Endothelial cell of umbilical vein (primary cell): ENCODE measurements at regions not wholly inside any gene's neighbourhood (a gene's known extent, or its start where the extent isn't known, plus 50 kb on each side); places are given as distances from the start of the nearest gene placed in this dataset.
"Not testable (repeated sequence)": the region's sequence is repeated elsewhere in the genome, so short reads cannot be mapped to it uniquely, and the experiment has no call there.

Experiments used
- BruUV-seq: library from RNA; stranded (reverse); fragments of 400-500 nt; replicated peaks from 2 replicates; lab custom pipeline; 2021; lab: Mats Ljungman, UMichigan
- CTCF ChIA-PET: fragments of 300-600, 350-600 bp; sonication (Branson Sonifier 250); formaldehyde crosslinking; loops from one replicate; lab custom pipeline; 2021; ENCODE audit warnings: antibody characterized with exemption, inconsistent platforms; lab: Charles Lee
- POLR2A ChIA-PET: fragments of 300-600, 350-600 bp; sonication (Branson Sonifier 250); formaldehyde crosslinking; loops from one replicate; lab custom pipeline; 2021; ENCODE audit warnings: antibody characterized with exemption, inconsistent platforms; lab: Charles Lee
- DNase-seq: peaks from one replicate; pipeline ENCODE4 v3.0.0-alpha.2; 2011; ENCODE audit warnings: low read depth, low spot score
- FAIRE-seq: peaks from 2 replicates; lab custom pipeline; 2011; peaks lifted over from hg19 to GRCh38; lab: Jason Lieb, UNC
- H2AFZ ChIP-seq: 2 replicates; pipeline ENCODE4 v1.6.0; 2012; ENCODE audit warnings: low read depth, low read length, control low read depth, inconsistent platforms
- H3K27ac ChIP-seq: 2 replicates; pipeline ENCODE4 v1.5.1; 2011; ENCODE audit warnings: low read depth, mild to moderate bottlenecking, control low read depth, low read length, moderate library complexity; ENCODE audit not compliant: insufficient read depth
- H3K27me3 ChIP-seq, 2 experiments: 2 replicates each; pipeline versions ENCODE4 v1.6.0 to v1.6.1; 2011; ENCODE audit warnings: low read length in 2 of 2, mixed read lengths in 1 of 2; ENCODE audit not compliant: control insufficient read depth in 2 of 2, insufficient read depth in 2 of 2
- H3K36me3 ChIP-seq, 2 experiments: 2 replicates in 1 of 2; 3 replicates in 1 of 2; pipeline ENCODE4 v1.5.1; 2011; ENCODE audit warnings: low read length in 2 of 2, mild to moderate bottlenecking in 1 of 2, moderate library complexity in 1 of 2; ENCODE audit not compliant: control insufficient read depth in 2 of 2, insufficient read depth in 2 of 2; ENCODE audit errors: extremely low read depth in 1 of 2
- H3K4me1 ChIP-seq: 3 replicates; pipeline ENCODE4 v1.5.1; 2011; ENCODE audit warnings: mild to moderate bottlenecking, low read length; ENCODE audit not compliant: control insufficient read depth, insufficient read depth; ENCODE audit errors: extremely low read depth
- H3K4me2 ChIP-seq: 2 replicates; pipeline ENCODE4 v1.6.1; 2011; ENCODE audit warnings: low read length, control low read depth, mixed read lengths; ENCODE audit not compliant: insufficient read depth
- H3K4me3 ChIP-seq, 3 experiments: fragments of 200-600 bp in 1 of 3; sonication (generic), shearing (Covaris generic) in 1 of 3; replicated peaks in 1 of 3; 2 replicates each; pipeline ENCODE4 v1.5.1; 2011 to 2016; ENCODE audit warnings: control low read depth in 3 of 3, low read length in 3 of 3, mild to moderate bottlenecking in 2 of 3, inconsistent platforms in 1 of 3, low read depth in 1 of 3, moderate library complexity in 1 of 3; ENCODE audit not compliant: insufficient read depth in 1 of 3
- H3K79me2 ChIP-seq: 2 replicates; pipeline ENCODE4 v1.6.0; 2012; ENCODE audit warnings: low read length, inconsistent platforms; ENCODE audit not compliant: control insufficient read depth, insufficient read depth
- H3K9ac ChIP-seq: replicated peaks from 2 replicates; pipeline ENCODE3; 2011; ENCODE audit warnings: low read length, control low read depth; ENCODE audit not compliant: insufficient read depth; ENCODE audit errors: extremely low read depth
- H3K9me1 ChIP-seq: replicated peaks from 3 replicates; pipeline ENCODE4 v1.6.0; 2011; ENCODE audit warnings: mild to moderate bottlenecking, low read length; ENCODE audit not compliant: control insufficient read depth, insufficient read depth; ENCODE audit errors: extremely low read depth
- H3K9me3 ChIP-seq: replicated peaks from 2 replicates; pipeline ENCODE4 v1.5.1; 2012; ENCODE audit warnings: low read length, inconsistent platforms; ENCODE audit not compliant: control insufficient read depth, insufficient read depth
- H4K20me1 ChIP-seq: replicated peaks from 2 replicates; pipeline ENCODE3; 2011; ENCODE audit warnings: mild to moderate bottlenecking, low read length; ENCODE audit not compliant: control insufficient read depth, insufficient read depth; ENCODE audit errors: extremely low read depth
- EZH2 ChIP-seq: IDR thresholded peaks from 2 replicates; pipeline ENCODE4 v1.6.1; 2012; ENCODE audit warnings: borderline replicate concordance, low read depth, mild to moderate bottlenecking, moderate library complexity, low read length, inconsistent platforms; ENCODE audit not compliant: severe bottlenecking
- FOS ChIP-seq: IDR thresholded peaks from 2 replicates; pipeline ENCODE4 v1.6.1; 2011; ENCODE audit warnings: mild to moderate bottlenecking, low read length, moderate library complexity, borderline replicate concordance; ENCODE audit not compliant: insufficient read depth
- GATA2 ChIP-seq: IDR thresholded peaks from 2 replicates; pipeline ENCODE4 v1.7.0; 2011; ENCODE audit warnings: low read depth, mild to moderate bottlenecking, moderate library complexity, mixed read lengths, low read length; ENCODE audit not compliant: insufficient read length, insufficient read depth
- JUN ChIP-seq: IDR thresholded peaks from 2 replicates; pipeline ENCODE4 v1.6.1; 2011; ENCODE audit warnings: borderline replicate concordance, low read depth; ENCODE audit not compliant: insufficient read length, insufficient read depth
- MYC ChIP-seq: IDR thresholded peaks from one replicate; pipeline ENCODE4 v1.6.1; 2011; ENCODE audit warnings: mild to moderate bottlenecking, low read depth, low read length
- POLR2A ChIP-seq: IDR thresholded peaks from 2 replicates; pipeline ENCODE4 v1.6.1; 2012; ENCODE audit warnings: low read depth, mild to moderate bottlenecking, control low read depth, low read length
- POLR2AphosphoS5 ChIP-seq: IDR thresholded peaks from 2 replicates; pipeline ENCODE4 v1.6.1; 2012; ENCODE audit warnings: low read depth, mild to moderate bottlenecking, control low read depth, low read length, moderate library complexity; ENCODE audit not compliant: insufficient read depth
- dilution Hi-C: fragments of 300-500 bp; cut with MboI; formaldehyde crosslinking; loops from one replicate; pipeline ENCODE4 v1.15.0; 2019; ENCODE audit warnings: low sequenced_read_pairs; ENCODE audit not compliant: extremely low pct_ligation_motif_present
- intact Hi-C: fragments of 100-400 bp; cut with micrococcal nuclease; formaldehyde crosslinking; loops from one replicate; pipeline ENCODE4 v1.10.0; 2022
- TF ChIP-seq, protein P1 (sequence below), 2 donors: IDR thresholded peaks; 1 replicate in 1 of 2; 2 replicates in 1 of 2; pipeline ENCODE4 v1.5.1; 2011; ENCODE audit warnings: low read length in 2 of 2, mild to moderate bottlenecking in 2 of 2, moderate library complexity in 2 of 2, control low read depth in 1 of 2, inconsistent platforms in 1 of 2, low read depth in 1 of 2; ENCODE audit not compliant: insufficient read depth in 1 of 2; ENCODE audit errors: extremely low read depth in 1 of 2
- TF ChIP-seq, protein P2 (sequence below): IDR thresholded peaks from 2 replicates; pipeline ENCODE4 v1.6.1; 2011; ENCODE audit not compliant: insufficient read depth, insufficient read length

DNA sequence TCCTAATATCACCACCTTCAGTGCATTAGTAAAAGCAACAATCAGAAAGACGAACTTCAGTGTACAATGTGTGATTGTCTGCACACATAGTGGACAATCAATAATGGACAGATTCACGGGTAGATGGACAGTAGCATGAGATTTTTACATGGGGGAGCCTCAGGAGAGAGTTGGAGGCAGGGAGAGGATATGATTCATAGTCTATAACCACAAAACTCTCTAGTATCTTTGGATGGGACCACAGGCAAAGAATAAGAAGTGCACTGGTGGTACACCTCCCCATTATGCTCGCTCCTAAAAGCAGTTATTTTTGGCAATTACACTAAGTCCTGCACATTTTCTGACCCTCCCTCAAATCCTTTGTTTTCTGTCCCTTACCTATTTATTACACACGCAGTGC lies 624.4 kb upstream of the ACTRT1 start:
- Histone ChIP-seq H3K79me2 (no peaks in the 10 kb centered on the region), H3K27me3 (no peaks in the 10 kb centered on the region), H2AFZ (no peak overlapping the region), H3K4me3 (no peak overlapping the region), H3K4me1 (no peaks in the 10 kb centered on the region), H3K27ac (no peak overlapping the region), H3K9ac (no peak overlapping the region), H3K36me3 (no peaks in the 10 kb centered on the region), H4K20me1 (no peaks in the 10 kb centered on the region), H3K9me1 (no peaks in the 10 kb centered on the region), H3K4me2 (no peak overlapping the region), H3K9me3 (no peaks in the 10 kb centered on the region)
- TF ChIP-seq FOS (no peak), POLR2AphosphoS5 (no peak), MYC (no peak), EZH2 (no peak), POLR2A (no peak), JUN (no peak), GATA2 (no peak)
- TF ChIP-seq, protein P1, sequence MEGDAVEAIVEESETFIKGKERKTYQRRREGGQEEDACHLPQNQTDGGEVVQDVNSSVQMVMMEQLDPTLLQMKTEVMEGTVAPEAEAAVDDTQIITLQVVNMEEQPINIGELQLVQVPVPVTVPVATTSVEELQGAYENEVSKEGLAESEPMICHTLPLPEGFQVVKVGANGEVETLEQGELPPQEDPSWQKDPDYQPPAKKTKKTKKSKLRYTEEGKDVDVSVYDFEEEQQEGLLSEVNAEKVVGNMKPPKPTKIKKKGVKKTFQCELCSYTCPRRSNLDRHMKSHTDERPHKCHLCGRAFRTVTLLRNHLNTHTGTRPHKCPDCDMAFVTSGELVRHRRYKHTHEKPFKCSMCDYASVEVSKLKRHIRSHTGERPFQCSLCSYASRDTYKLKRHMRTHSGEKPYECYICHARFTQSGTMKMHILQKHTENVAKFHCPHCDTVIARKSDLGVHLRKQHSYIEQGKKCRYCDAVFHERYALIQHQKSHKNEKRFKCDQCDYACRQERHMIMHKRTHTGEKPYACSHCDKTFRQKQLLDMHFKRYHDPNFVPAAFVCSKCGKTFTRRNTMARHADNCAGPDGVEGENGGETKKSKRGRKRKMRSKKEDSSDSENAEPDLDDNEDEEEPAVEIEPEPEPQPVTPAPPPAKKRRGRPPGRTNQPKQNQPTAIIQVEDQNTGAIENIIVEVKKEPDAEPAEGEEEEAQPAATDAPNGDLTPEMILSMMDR (IDR thresholded peaks at IDR 0.05; ENCODE audit: extremely low read depth in 1 of 2, insufficient read depth in 1 of 2, low read depth in 1 of 2, low read length in 2 of 2) = no peak
- TF ChIP-seq, protein P2, sequence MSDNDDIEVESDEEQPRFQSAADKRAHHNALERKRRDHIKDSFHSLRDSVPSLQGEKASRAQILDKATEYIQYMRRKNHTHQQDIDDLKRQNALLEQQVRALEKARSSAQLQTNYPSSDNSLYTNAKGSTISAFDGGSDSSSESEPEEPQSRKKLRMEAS = no peak
- CTCF ChIA-PET = no interaction called here
- DNase-seq (no peak), FAIRE-seq (no peak)
- no TSS peak for BruUV-seq
- dilution Hi-C loops (no loop called here), intact Hi-C loops (no loop called here)
- POLR2A ChIA-PET = no interaction called here

DNA sequence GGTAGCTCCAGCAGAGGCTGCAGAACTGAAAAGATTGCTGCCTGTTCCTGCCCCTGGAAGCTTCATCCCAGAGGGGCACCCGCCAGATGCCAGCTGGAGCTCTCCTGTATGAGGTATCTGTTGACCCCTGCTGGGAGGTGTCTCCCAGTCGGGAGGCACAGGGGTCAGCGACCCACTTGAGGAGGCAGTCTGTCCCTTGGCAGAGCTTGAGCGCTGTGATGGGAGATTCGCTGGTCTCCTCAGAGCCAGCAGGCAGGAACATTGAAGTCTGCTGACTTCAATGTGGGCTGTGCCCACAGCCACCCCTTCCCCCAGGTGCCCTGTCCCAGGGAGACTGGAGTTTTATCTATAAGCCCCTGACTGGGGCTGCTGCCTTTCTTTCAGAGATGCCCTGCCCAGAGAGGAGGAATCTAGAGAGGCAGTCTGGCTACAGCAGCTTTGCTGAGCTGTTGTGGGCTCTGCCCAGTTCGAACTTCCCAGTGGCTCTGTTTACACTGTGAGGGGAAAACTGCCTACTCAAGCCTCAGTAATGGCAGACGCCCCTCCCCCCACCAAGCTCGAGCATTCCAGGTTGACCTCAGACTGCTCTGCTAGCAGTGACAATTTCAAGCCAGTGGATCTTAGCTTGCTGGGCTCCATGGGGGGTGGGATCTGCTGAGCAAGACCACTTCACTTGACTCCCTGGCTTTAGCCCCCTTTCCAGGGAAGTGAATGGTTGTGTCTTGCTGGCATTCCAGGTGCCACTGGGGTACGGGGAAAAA lies 622.3 kb upstream of the ACTRT1 start:
- H3K79me2 ChIP-seq, H2AFZ ChIP-seq, CTCF ChIA-PET, DNase-seq, POLR2A ChIA-PET, H3K27me3 ChIP-seq, H3K4me3 ChIP-seq, H4K20me1 ChIP-seq, H3K9me3 ChIP-seq, H3K4me2 ChIP-seq, H3K9me1 ChIP-seq, FAIRE-seq, H3K4me1 ChIP-seq, dilution Hi-C loops, BruUV-seq, intact Hi-C loops, H3K36me3 ChIP-seq, H3K27ac ChIP-seq, H3K9ac ChIP-seq: not testable (repeated sequence)
